ENCODE measurements at regions not wholly inside any gene's neighbourhood (a gene's known extent, or its start where the extent isn't known, plus 50 kb on each side); places are given as distances from the start of the nearest gene placed in this dataset.

DNA sequence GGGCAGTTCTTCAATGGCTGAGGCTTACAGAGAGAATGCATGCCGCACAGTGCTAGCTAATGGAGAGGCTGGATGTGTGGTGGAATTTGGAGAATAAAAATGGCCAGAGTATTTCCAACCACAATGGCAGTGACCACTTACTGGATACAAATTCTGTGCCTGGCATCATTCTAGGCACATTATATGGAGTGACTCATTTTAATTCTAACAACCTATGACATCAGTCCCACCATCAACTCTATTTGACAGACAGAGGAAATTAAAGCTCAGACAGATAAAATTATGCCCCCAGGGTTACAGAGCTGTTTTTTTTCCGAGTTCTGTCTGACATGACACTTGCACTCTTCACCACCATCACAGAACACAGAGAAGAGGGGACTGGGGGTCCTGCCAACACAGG is 105.6 kb upstream of the IL12B start:
- no peak overlapping the region for H3K4me3 Mint-ChIP-seq
- H3K27me3 Mint-ChIP-seq, result no peaks in the 10 kb centered on the region
- no peaks in the 10 kb centered on the region for H3K9me3 Mint-ChIP-seq
- H3K4me1 Mint-ChIP-seq (ENCODE audit: low read depth), result peaks cover 4% of the 10 kb centered on the region
- intact Hi-C loops (cut with micrococcal nuclease), result no loop called here
- H3K27ac Mint-ChIP-seq, result no peak overlapping the region
- no peaks in the 10 kb centered on the region for H3K36me3 Mint-ChIP-seq (ENCODE audit: low read depth)

DNA sequence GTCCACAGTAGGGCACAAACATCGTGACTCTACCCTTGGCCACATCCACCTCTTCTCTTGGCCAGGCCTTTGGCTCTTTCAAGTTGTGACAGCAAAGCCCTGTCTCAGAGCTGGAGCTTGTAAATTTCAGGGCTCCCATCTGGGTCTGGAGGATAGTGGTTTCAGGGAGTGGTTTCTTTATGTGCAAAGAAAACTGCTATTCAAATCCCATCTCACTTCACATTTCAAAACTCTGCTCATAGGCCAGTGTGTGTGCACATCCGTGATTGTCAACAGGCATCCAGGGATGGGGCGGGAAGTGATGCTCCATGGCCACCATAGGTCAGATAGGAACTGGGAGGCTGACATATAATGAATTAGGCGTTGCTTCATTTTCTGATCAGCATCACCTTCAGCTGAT is 107.8 kb upstream of the IL12B start:
- intact Hi-C loops (cut with micrococcal nuclease), result no loop called here
- H3K36me3 Mint-ChIP-seq (ENCODE audit: low read depth), result no peaks in the 10 kb centered on the region
- no peak overlapping the region for H3K27ac Mint-ChIP-seq
- H3K4me3 Mint-ChIP-seq, result no peak overlapping the region
- H3K9me3 Mint-ChIP-seq, result no peaks in the 10 kb centered on the region
- H3K4me1 Mint-ChIP-seq (ENCODE audit: low read depth), result no peaks in the 10 kb centered on the region
- H3K27me3 Mint-ChIP-seq, result no peaks in the 10 kb centered on the region

GRCh38 chr5:159439002-159439401 is 108.7 kb upstream of the IL12B start:
- Mint-ChIP-seq H3K36me3 (ENCODE audit: low read depth) (no peaks in the 10 kb centered on the region), H3K9me3 (no peaks in the 10 kb centered on the region), H3K4me3 (no peak overlapping the region), H3K27ac (no peak overlapping the region), H3K27me3 (no peaks in the 10 kb centered on the region), H3K4me1 (ENCODE audit: low read depth) (no peaks in the 10 kb centered on the region)
- intact Hi-C loops (cut with micrococcal nuclease), result no loop called here

DNA sequence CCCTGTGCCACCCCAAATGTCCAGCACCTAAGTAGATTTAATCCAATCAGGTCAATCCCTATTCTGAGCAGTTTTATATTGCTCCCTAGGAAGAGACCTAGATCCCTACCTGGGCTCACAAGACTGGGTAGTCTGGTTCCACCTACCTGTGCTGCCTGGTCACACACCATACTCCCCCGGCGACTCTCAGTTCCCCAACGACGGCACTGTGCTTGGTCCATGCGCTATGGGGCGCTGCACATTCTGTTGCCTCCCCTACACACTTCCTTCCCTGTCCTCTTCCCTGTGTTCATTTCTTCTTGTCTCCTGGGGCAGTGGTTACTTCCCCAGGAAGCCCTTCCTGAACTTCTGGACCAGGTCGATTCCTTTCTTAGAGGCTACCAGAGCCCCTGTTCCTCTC is 109.9 kb upstream of the IL12B start:
- Mint-ChIP-seq H3K27ac (no peak overlapping the region), H3K36me3 (ENCODE audit: low read depth) (no peaks in the 10 kb centered on the region), H3K4me3 (no peak overlapping the region), H3K4me1 (ENCODE audit: low read depth) (no peaks in the 10 kb centered on the region), H3K9me3 (no peaks in the 10 kb centered on the region), H3K27me3 (peaks cover 2% of the 10 kb centered on the region)
- intact Hi-C loops (cut with micrococcal nuclease), result loop anchor here (10.0 kb wide), 1 partner anchor 525 kb away; no protein-coding TSS in a partner anchor

GRCh38 chr5:159440968-159441367 is 110.7 kb upstream of the IL12B start:
- Mint-ChIP-seq H3K27me3 (peaks cover 2% of the 10 kb centered on the region), H3K36me3 (ENCODE audit: low read depth) (no peaks in the 10 kb centered on the region), H3K9me3 (no peaks in the 10 kb centered on the region), H3K4me3 (no peak overlapping the region), H3K4me1 (ENCODE audit: low read depth) (no peaks in the 10 kb centered on the region), H3K27ac (no peak overlapping the region)
- intact Hi-C loops (cut with micrococcal nuclease), result loop anchor here (10.0 kb wide), 1 partner anchor 524 kb away; no protein-coding TSS in a partner anchor

- Mint-ChIP-seq H3K36me3 (ENCODE audit: low read depth) (no peaks in the 10 kb centered on the region), H3K4me3 (no peak overlapping the region), H3K9me3 (no peaks in the 10 kb centered on the region), H3K4me1 (ENCODE audit: low read depth) (no peaks in the 10 kb centered on the region), H3K27me3 (peaks cover 2% of the 10 kb centered on the region), H3K27ac (no peak overlapping the region)
- intact Hi-C loops (cut with micrococcal nuclease), result loop anchor here (10.0 kb wide), 1 partner anchor 523 kb away; no protein-coding TSS in a partner anchor
Measured at GRCh38 chr5:159441441-159441840, 111.2 kb upstream of the IL12B start.

GRCh38 chr5:159442206-159442850 is 112.0 kb upstream of the IL12B start:
- Mint-ChIP-seq H3K4me3 (no peak overlapping the region), H3K36me3 (ENCODE audit: low read depth) (no peaks in the 10 kb centered on the region), H3K27ac (no peak overlapping the region), H3K4me1 (ENCODE audit: low read depth) (no peaks in the 10 kb centered on the region), H3K27me3 (peaks cover 2% of the 10 kb centered on the region), H3K9me3 (no peaks in the 10 kb centered on the region)
- intact Hi-C loops (cut with micrococcal nuclease), result loop anchor here (10.0 kb wide), 1 partner anchor 522 kb away; no protein-coding TSS in a partner anchor

DNA sequence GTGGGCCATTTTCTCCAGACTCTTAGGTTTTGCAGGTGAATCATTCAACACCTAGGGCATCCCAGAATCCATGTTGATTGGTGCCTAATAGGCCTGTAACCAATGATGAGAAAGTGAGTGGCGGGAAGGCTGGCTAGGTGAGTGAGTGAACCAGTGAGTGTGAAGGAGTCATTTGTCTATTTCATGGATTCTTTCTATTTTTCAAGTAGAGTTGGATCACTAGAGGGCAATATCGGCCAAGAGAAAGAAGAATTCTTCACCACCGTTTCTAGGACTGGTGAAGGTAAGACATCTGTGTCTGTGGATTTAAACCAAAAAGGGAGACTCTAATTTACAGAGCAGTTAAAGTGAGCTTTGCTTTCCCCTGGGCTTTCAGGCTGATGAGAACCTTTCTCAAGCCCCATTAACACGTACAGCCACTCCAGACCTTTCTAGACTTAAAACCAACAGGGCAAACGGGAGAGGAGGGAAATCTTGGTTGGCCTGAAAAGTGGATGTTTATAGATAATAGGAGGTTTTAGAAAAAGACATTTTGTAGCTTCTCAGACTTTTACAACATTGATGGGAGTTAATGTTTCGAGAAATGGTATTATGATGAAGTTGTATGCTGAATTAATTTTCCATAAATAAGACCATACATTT is 114.3 kb upstream of the IL12B start:
- intact Hi-C loops (cut with micrococcal nuclease), result loop anchor here (2.0 to 10.0 kb wide), 3 partner anchors 70 to 520 kb away; partner anchors contain the start of gene ADRA1B
- peaks cover 2% of the 10 kb centered on the region for H3K27me3 Mint-ChIP-seq
- H3K4me1 Mint-ChIP-seq (ENCODE audit: low read depth), result no peaks in the 10 kb centered on the region
- no peak overlapping the region for H3K4me3 Mint-ChIP-seq
- H3K27ac Mint-ChIP-seq, result no peak overlapping the region
- no peaks in the 10 kb centered on the region for H3K9me3 Mint-ChIP-seq
- no peaks in the 10 kb centered on the region for H3K36me3 Mint-ChIP-seq (ENCODE audit: low read depth)

- Mint-ChIP-seq H3K27ac (no peak overlapping the region), H3K4me1 (ENCODE audit: low read depth) (no peaks in the 10 kb centered on the region), H3K4me3 (no peak overlapping the region), H3K9me3 (no peaks in the 10 kb centered on the region), H3K27me3 (peaks cover 2% of the 10 kb centered on the region), H3K36me3 (ENCODE audit: low read depth) (no peaks in the 10 kb centered on the region)
- intact Hi-C loops (cut with micrococcal nuclease), result loop anchor here (10.0 kb wide), 1 partner anchor 518 kb away; no protein-coding TSS in a partner anchor
Measured at GRCh38 chr5:159447116-159447515, 116.8 kb upstream of the IL12B start.

DNA sequence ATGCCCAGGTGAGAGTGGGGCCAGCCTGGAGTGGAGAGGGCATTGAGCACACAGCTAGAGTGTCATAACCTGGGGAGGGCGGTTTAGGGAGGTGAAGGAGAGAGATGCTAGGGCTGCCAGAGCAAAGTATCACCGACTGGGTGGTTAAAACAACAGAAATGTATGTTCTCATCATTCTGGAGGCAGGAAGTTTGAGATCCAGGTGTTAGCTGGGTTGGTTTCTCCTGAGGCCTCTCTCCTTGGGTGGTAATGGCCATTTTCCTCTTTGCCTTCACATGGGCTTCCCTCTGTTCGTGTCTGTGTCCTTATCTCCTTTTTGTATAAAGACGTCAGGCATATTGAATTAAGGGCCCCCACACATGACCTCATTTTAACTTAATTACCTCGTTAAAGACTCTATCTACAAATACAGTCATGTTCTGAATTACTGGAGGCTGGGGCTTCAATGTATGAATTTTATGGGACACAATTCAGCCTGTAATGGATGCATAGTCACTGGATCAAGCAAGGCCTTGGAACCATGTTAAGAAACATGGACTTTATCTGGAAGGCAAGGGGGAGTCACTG is 118.6 kb upstream of the IL12B start:
- intact Hi-C loops (cut with micrococcal nuclease), result loop anchor here (10.0 kb wide), 1 partner anchor 516 kb away; no protein-coding TSS in a partner anchor
- Mint-ChIP-seq H3K36me3 (ENCODE audit: low read depth) (no peaks in the 10 kb centered on the region), H3K27me3 (peaks cover 5% of the 10 kb centered on the region), H3K27ac (no peak overlapping the region), H3K9me3 (no peaks in the 10 kb centered on the region), H3K4me3 (no peak overlapping the region), H3K4me1 (ENCODE audit: low read depth) (no peaks in the 10 kb centered on the region)

GRCh38 chr5:159449925-159450324 is 119.6 kb upstream of the IL12B start:
- intact Hi-C loops (cut with micrococcal nuclease), result loop anchor here (10.0 kb wide), 3 partner anchors 85 to 515 kb away; partner anchors contain the start of gene IL12B
- Mint-ChIP-seq H3K4me1 (ENCODE audit: low read depth) (no peaks in the 10 kb centered on the region), H3K27ac (no peak overlapping the region), H3K4me3 (no peak overlapping the region), H3K27me3 (peaks cover 14% of the 10 kb centered on the region), H3K36me3 (ENCODE audit: low read depth) (no peaks in the 10 kb centered on the region), H3K9me3 (no peaks in the 10 kb centered on the region)

DNA sequence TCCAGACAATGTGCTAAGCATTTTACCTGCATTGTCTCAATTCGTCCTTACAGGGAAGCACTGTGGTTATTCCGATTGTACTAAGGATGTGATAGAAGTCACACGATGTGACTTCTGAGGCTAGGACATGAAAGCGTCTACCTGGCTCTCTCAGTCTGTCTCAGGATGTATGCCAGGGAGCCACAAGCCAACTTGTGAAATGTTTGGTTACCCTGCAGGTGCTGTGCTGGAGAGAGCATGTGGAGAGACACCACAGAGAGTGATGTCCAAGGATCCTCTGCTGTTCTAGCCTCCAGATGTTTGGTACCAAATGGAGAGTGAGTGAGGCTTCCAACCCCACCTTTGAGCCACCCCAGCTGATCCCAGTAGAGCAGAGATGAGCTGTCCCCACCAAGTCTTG is 120.1 kb upstream of the IL12B start:
- Mint-ChIP-seq H3K4me3 (no peak overlapping the region), H3K4me1 (ENCODE audit: low read depth) (no peaks in the 10 kb centered on the region), H3K9me3 (no peaks in the 10 kb centered on the region), H3K36me3 (ENCODE audit: low read depth) (no peaks in the 10 kb centered on the region), H3K27ac (no peak overlapping the region), H3K27me3 (peaks cover 12% of the 10 kb centered on the region)
- intact Hi-C loops (cut with micrococcal nuclease), result loop anchor here (10.0 kb wide), 2 partner anchors 86 to 116 kb away; partner anchors contain the start of gene IL12B

DNA sequence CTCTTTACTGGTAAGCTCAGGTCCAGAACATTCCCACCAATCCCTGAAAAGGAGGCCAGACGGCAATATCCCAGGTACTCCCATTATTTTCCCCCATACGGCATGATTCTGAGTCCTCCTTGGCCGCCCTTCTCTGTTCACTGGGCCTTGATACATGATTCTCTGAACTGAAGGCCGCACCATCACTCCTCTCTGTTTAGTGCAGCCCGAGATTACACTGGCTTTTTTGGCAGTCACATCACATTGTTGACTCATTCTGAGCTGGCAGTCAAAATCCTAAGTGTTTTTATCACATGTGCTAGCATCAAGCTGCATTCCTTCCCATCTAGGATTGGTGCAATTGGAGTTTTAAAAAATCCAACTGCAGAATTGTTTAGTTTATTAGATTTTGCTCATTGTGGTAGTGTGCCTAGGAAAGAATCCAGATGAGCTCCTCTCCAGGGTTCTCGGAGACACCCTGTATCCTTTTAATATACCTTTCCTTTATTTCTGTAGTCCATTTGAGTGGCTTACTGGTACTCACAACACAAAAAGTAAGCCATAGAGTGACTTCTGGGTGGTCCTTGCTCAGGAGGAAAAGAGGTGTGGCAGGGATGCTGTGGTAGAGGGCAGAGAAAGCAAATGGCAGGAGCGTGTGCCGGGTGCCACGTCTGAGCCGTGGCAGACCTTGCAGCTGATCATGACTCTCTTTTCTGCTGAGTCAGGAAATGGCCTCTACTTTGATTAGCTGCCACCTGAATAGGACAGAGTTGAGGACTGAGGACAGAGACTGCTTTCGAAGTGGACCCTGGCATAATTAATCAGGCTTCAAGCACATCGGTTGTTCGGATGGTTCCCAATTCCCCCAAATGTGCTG is 121.1 kb upstream of the IL12B start:
- intact Hi-C loops (cut with micrococcal nuclease), result loop anchor here (10.0 kb wide), 2 partner anchors 87 to 117 kb away; partner anchors contain the start of gene IL12B
- Mint-ChIP-seq H3K27ac (no peak overlapping the region), H3K36me3 (ENCODE audit: low read depth) (no peaks in the 10 kb centered on the region), H3K9me3 (no peaks in the 10 kb centered on the region), H3K4me3 (no peak overlapping the region), H3K4me1 (ENCODE audit: low read depth) (peaks cover 5% of the 10 kb centered on the region), H3K27me3 (peaks cover 16% of the 10 kb centered on the region)

All from dendritic cell treated with granulocyte-macrophage colony-stimulating factor and Interleukin-4, amounts not matched to agents 40 ng/mL and 50 ng/mL, for 4 days (primary cell).